Dendritic cell treated with granulocyte-macrophage colony-stimulating factor and Interleukin-4, amounts not matched to agents 40 ng/mL and 50 ng/mL, for 4 days (primary cell): ENCODE measurements at regions not wholly inside any gene's neighbourhood (a gene's known extent, or its start where the extent isn't known, plus 50 kb on each side); places are given as distances from the start of the nearest gene placed in this dataset.

Source experiments
- H3K27ac Mint-ChIP-seq: one replicate; pipeline ENCODE4 v1.8.0; 2022; ENCODE audit warnings: mild to moderate bottlenecking, mixed read lengths
- H3K27me3 Mint-ChIP-seq: one replicate; pipeline ENCODE4 v1.8.0; 2022; ENCODE audit warnings: mild to moderate bottlenecking, mixed read lengths
- H3K36me3 Mint-ChIP-seq: one replicate; pipeline ENCODE4 v1.8.0; 2022; ENCODE audit warnings: low read depth, mixed read lengths
- H3K4me1 Mint-ChIP-seq: one replicate; pipeline ENCODE4 v1.8.0; 2022; ENCODE audit warnings: low read depth, mixed read lengths
- H3K4me3 Mint-ChIP-seq: one replicate; pipeline ENCODE4 v1.8.0; 2022; ENCODE audit warnings: mild to moderate bottlenecking, moderate library complexity, mixed read lengths
- H3K9me3 Mint-ChIP-seq: one replicate; pipeline ENCODE4 v1.8.0; 2022; ENCODE audit warnings: mixed read lengths
- intact Hi-C: fragments of 100-400 bp; cut with micrococcal nuclease; formaldehyde crosslinking; loops from one replicate; pipeline ENCODE4 v1.15.0; 2022

GRCh38 chr7:131194070-131194865, 133.4 kb upstream of the MKLN1 start:
- intact Hi-C loops = no loop called here
- no peaks in the 10 kb centered on the region for H3K9me3 Mint-ChIP-seq
- H3K4me3 Mint-ChIP-seq = no peak overlapping the region
- no peaks in the 10 kb centered on the region for H3K36me3 Mint-ChIP-seq
- peaks cover 12% of the 10 kb centered on the region for H3K27me3 Mint-ChIP-seq
- no peak overlapping the region for H3K27ac Mint-ChIP-seq
- peaks cover 11% of the 10 kb centered on the region for H3K4me1 Mint-ChIP-seq

- no peak overlapping the region for H3K4me3 Mint-ChIP-seq
- H3K27ac Mint-ChIP-seq = no peak overlapping the region
- intact Hi-C loops = no loop called here
- H3K36me3 Mint-ChIP-seq = no peaks in the 10 kb centered on the region
- H3K4me1 Mint-ChIP-seq = peaks cover 7% of the 10 kb centered on the region
- no peaks in the 10 kb centered on the region for H3K9me3 Mint-ChIP-seq
- no peaks in the 10 kb centered on the region for H3K27me3 Mint-ChIP-seq
Observed at GRCh38 chr7:131196803-131197202, 130.9 kb upstream of the MKLN1 start.

GRCh38 chr7:131197920-131198615, 129.6 kb upstream of the MKLN1 start:
- no peaks in the 10 kb centered on the region for H3K36me3 Mint-ChIP-seq
- no peaks in the 10 kb centered on the region for H3K27me3 Mint-ChIP-seq
- no peaks in the 10 kb centered on the region for H3K9me3 Mint-ChIP-seq
- H3K4me1 Mint-ChIP-seq = peaks cover 7% of the 10 kb centered on the region
- H3K27ac Mint-ChIP-seq = no peak overlapping the region
- no peak overlapping the region for H3K4me3 Mint-ChIP-seq
- intact Hi-C loops = no loop called here

GRCh38 chr7:131202451-131202850, 125.2 kb upstream of the MKLN1 start:
- no peak overlapping the region for H3K27ac Mint-ChIP-seq
- no peaks in the 10 kb centered on the region for H3K36me3 Mint-ChIP-seq
- H3K4me3 Mint-ChIP-seq = no peak overlapping the region
- H3K4me1 Mint-ChIP-seq = no peaks in the 10 kb centered on the region
- intact Hi-C loops = no loop called here
- no peaks in the 10 kb centered on the region for H3K9me3 Mint-ChIP-seq
- H3K27me3 Mint-ChIP-seq = no peaks in the 10 kb centered on the region

- intact Hi-C loops = no loop called here
- H3K36me3 Mint-ChIP-seq = no peaks in the 10 kb centered on the region
- H3K27ac Mint-ChIP-seq = no peak overlapping the region
- H3K27me3 Mint-ChIP-seq = no peaks in the 10 kb centered on the region
- no peaks in the 10 kb centered on the region for H3K9me3 Mint-ChIP-seq
- H3K4me3 Mint-ChIP-seq = no peak overlapping the region
- no peaks in the 10 kb centered on the region for H3K4me1 Mint-ChIP-seq
Observed at GRCh38 chr7:131203291-131203976, 124.2 kb upstream of the MKLN1 start.

- H3K4me1 Mint-ChIP-seq = peaks cover 11% of the 10 kb centered on the region
- intact Hi-C loops = no loop called here
- H3K27me3 Mint-ChIP-seq = peaks cover 2% of the 10 kb centered on the region
- H3K27ac Mint-ChIP-seq = no peak overlapping the region
- H3K4me3 Mint-ChIP-seq = no peak overlapping the region
- H3K36me3 Mint-ChIP-seq = no peaks in the 10 kb centered on the region
- no peaks in the 10 kb centered on the region for H3K9me3 Mint-ChIP-seq
Observed at GRCh38 chr7:131208777-131209176, 118.9 kb upstream of the MKLN1 start.

- Mint-ChIP-seq H3K4me1 (peaks cover 11% of the 10 kb centered on the region), H3K36me3 (no peaks in the 10 kb centered on the region), H3K27me3 (peaks cover 2% of the 10 kb centered on the region), H3K4me3 (no peak overlapping the region), H3K27ac (no peak overlapping the region), H3K9me3 (no peaks in the 10 kb centered on the region)
- intact Hi-C loops = no loop called here
Observed at GRCh38 chr7:131210618-131211017, 117.1 kb upstream of the MKLN1 start.

- intact Hi-C loops = no loop called here
- Mint-ChIP-seq H3K4me3 (no peak overlapping the region), H3K4me1 (peaks cover 11% of the 10 kb centered on the region), H3K9me3 (no peaks in the 10 kb centered on the region), H3K27ac (no peak overlapping the region), H3K27me3 (peaks cover 2% of the 10 kb centered on the region), H3K36me3 (no peaks in the 10 kb centered on the region)
Observed at GRCh38 chr7:131211500-131211899, 116.2 kb upstream of the MKLN1 start.

GRCh38 chr7:131212114-131212513, 115.6 kb upstream of the MKLN1 start:
- H3K4me1 Mint-ChIP-seq = peaks cover 11% of the 10 kb centered on the region
- no peaks in the 10 kb centered on the region for H3K36me3 Mint-ChIP-seq
- intact Hi-C loops = no loop called here
- H3K27ac Mint-ChIP-seq = no peak overlapping the region
- no peaks in the 10 kb centered on the region for H3K9me3 Mint-ChIP-seq
- H3K4me3 Mint-ChIP-seq = no peak overlapping the region
- H3K27me3 Mint-ChIP-seq = peaks cover 2% of the 10 kb centered on the region

- Mint-ChIP-seq H3K27me3 (no peaks in the 10 kb centered on the region), H3K4me3 (no peak overlapping the region), H3K36me3 (no peaks in the 10 kb centered on the region), H3K27ac (peak overlapping the region; percentile 78), H3K4me1 (peaks cover 36% of the 10 kb centered on the region), H3K9me3 (no peaks in the 10 kb centered on the region)
- intact Hi-C loops = loop anchor here (5.0 kb wide), 1 partner anchor 106 kb away; no protein-coding TSS in a partner anchor
Observed at GRCh38 chr7:131218727-131219128, 108.9 kb upstream of the MKLN1 start.

GRCh38 chr7:131219312-131220041, 108.2 kb upstream of the MKLN1 start:
- Mint-ChIP-seq H3K4me1 (peaks cover 36% of the 10 kb centered on the region), H3K27ac (peak overlapping the region; percentile 78), H3K9me3 (no peaks in the 10 kb centered on the region), H3K4me3 (no peak overlapping the region), H3K27me3 (no peaks in the 10 kb centered on the region), H3K36me3 (no peaks in the 10 kb centered on the region)
- intact Hi-C loops = loop anchor here (5.0 kb wide), 1 partner anchor 107 kb away; no protein-coding TSS in a partner anchor

GRCh38 chr7:131221061-131221460, 106.6 kb upstream of the MKLN1 start:
- intact Hi-C loops = no loop called here

GRCh38 chr7:131222171-131222570, 105.5 kb upstream of the MKLN1 start:
- Mint-ChIP-seq H3K4me3 (no peak overlapping the region), H3K27me3 (peaks cover 1% of the 10 kb centered on the region), H3K9me3 (no peaks in the 10 kb centered on the region), H3K4me1 (peaks cover 57% of the 10 kb centered on the region), H3K27ac (no peak overlapping the region), H3K36me3 (no peaks in the 10 kb centered on the region)
- intact Hi-C loops = no loop called here

More at GRCh38 chr7:131221061-131221460, 106.6 kb upstream of the MKLN1 start:
- Mint-ChIP-seq H3K4me1 (peaks cover 46% of the 10 kb centered on the region), H3K36me3 (no peaks in the 10 kb centered on the region), H3K4me3 (no peak overlapping the region), H3K9me3 (no peaks in the 10 kb centered on the region), H3K27me3 (peaks cover 1% of the 10 kb centered on the region), H3K27ac (no peak overlapping the region)
